ENCODE measurements at regions not wholly inside any gene's neighbourhood (a gene's known extent, or its start where the extent isn't known, plus 50 kb on each side); places are given as distances from the start of the nearest gene placed in this dataset.

DNA sequence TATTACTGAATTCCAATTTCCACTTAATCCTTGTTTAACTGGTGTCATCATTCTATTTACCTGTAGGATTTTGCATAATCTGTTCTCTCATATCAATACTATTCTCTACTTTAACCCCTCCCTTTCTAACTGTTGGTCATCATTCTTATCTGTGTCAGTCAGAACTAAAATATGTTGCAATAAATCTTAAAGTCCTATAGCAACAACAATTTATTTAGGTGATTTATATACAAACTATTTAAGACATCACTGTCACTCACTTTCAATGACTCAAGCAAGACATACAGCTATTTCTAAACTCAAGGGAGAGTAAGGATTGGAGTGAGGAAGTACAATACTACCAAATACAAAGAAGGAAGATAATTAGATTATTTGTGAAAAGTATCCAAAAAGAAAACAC is 740.4 kb downstream of the DSC3 start:
- no peak overlapping the region for H3K27ac ChIP-seq (ENCODE audit: low read depth in 1 of 2, low read length in 1 of 2)
- H3K36me3 ChIP-seq (ENCODE audit: control insufficient read depth in 4 of 4, insufficient read depth in 4 of 4, low read length in 4 of 4) = no peaks in the 10 kb centered on the region
- H3K27me3 ChIP-seq (ENCODE audit: control insufficient read depth in 3 of 3, insufficient read depth in 3 of 3, low read length in 2 of 3) = no peaks in the 10 kb centered on the region
- no peak overlapping the region for H3K9ac ChIP-seq (ENCODE audit: insufficient read depth in 1 of 2, low read length in 2 of 2)
- H3K9me3 ChIP-seq (ENCODE audit: control insufficient read depth in 4 of 4, insufficient read depth in 3 of 4, low read length in 3 of 4) = no peaks in the 10 kb centered on the region
- no peak overlapping the region for H3K4me3 ChIP-seq
- ATAC-seq (ENCODE audit: insufficient read depth, low FRiP score) (no peak), DNase-seq (no peak)
- TF ChIP-seq, protein P1, sequence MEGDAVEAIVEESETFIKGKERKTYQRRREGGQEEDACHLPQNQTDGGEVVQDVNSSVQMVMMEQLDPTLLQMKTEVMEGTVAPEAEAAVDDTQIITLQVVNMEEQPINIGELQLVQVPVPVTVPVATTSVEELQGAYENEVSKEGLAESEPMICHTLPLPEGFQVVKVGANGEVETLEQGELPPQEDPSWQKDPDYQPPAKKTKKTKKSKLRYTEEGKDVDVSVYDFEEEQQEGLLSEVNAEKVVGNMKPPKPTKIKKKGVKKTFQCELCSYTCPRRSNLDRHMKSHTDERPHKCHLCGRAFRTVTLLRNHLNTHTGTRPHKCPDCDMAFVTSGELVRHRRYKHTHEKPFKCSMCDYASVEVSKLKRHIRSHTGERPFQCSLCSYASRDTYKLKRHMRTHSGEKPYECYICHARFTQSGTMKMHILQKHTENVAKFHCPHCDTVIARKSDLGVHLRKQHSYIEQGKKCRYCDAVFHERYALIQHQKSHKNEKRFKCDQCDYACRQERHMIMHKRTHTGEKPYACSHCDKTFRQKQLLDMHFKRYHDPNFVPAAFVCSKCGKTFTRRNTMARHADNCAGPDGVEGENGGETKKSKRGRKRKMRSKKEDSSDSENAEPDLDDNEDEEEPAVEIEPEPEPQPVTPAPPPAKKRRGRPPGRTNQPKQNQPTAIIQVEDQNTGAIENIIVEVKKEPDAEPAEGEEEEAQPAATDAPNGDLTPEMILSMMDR (IDR thresholded peaks at IDR 0.05; ENCODE audit: control extremely low read depth, extremely low read depth) = no peak
- no peaks in the 10 kb centered on the region for H3K4me1 ChIP-seq (ENCODE audit: control insufficient read depth in 5 of 5, insufficient read depth in 5 of 5, low read length in 5 of 5)

DNA sequence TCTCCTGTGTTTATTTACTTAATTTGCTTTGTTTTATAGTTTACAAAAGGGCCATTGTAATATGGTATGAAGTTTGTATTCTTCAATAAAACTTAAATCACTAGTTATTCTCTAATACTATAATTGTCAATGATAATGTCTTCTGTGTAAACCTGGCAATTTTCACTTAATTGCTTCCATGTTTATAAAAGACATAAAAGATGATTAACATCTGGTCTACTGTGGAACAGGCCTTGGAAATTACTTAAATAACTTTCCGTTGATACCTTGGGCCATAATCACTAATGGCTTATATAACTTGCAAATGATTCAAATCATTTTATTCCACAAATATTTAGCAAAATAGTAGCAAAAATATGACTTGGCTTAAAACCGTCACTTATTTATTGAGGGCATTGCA is 743.8 kb downstream of the DSC3 start:
- H3K27ac ChIP-seq (ENCODE audit: low read depth in 1 of 2, low read length in 1 of 2) = no peak overlapping the region
- no peaks in the 10 kb centered on the region for H3K4me1 ChIP-seq (ENCODE audit: control insufficient read depth in 5 of 5, insufficient read depth in 5 of 5, low read length in 5 of 5)
- TF ChIP-seq, protein P1 (IDR thresholded peaks at IDR 0.05; ENCODE audit: control extremely low read depth, extremely low read depth) = no peak
- peak in 1 of 3 donors; percentile 37 for DNase-seq
- no peak overlapping the region for H3K4me3 ChIP-seq
- 75 to 79% methylated on average over 2 of the region's 2 CpGs for WGBS, 2 donors
- no peaks in the 10 kb centered on the region for H3K27me3 ChIP-seq (ENCODE audit: control insufficient read depth in 3 of 3, insufficient read depth in 3 of 3, low read length in 2 of 3)
- no peak overlapping the region for H3K9ac ChIP-seq (ENCODE audit: insufficient read depth in 1 of 2, low read length in 2 of 2)
- H3K36me3 ChIP-seq (ENCODE audit: control insufficient read depth in 4 of 4, insufficient read depth in 4 of 4, low read length in 4 of 4) = no peaks in the 10 kb centered on the region
- no peaks in the 10 kb centered on the region for H3K9me3 ChIP-seq (ENCODE audit: control insufficient read depth in 4 of 4, insufficient read depth in 3 of 4, low read length in 3 of 4)
- no peak for ATAC-seq (ENCODE audit: insufficient read depth, low FRiP score)

DNA sequence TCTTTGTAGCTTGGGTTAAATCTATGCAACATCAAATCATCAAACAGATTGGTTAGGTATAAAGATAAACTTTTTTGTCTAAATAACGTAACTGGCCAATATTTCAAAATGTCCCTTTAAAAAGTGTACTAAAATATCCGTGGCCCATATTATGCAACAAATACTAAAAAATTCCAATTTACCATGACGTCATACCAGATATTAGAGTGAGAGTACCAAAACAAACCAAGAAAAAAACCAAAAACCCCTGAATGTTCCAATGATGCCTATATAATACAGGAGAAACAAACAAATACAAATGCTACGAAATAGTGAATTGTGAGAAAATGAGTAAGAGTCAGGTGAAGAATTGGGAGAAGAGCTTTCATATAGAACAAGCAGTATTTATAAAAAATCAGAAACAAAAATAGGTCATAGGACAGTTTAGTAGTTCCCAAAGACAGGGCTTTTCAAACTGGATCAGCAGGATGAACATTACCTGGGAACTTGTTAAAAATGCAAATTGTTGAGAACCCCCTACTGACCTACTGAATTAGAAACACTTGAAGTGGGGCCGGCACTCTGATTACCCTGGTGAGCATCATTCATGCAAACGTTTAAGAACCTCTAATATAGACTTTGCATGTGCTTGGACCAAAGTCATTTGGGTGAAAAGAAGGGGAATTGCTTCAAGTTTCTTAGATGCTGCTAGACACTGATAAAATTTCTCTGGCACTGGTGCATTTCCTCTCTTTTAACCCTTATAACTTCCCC is 753.7 kb downstream of the DSC3 start:
- Histone ChIP-seq H3K36me3 (ENCODE audit: control insufficient read depth in 4 of 4, insufficient read depth in 4 of 4, low read length in 4 of 4) (no peaks in the 10 kb centered on the region), H3K9me3 (ENCODE audit: control insufficient read depth in 4 of 4, insufficient read depth in 3 of 4, low read length in 3 of 4) (no peaks in the 10 kb centered on the region), H3K9ac (ENCODE audit: insufficient read depth in 1 of 2, low read length in 2 of 2) (no peak overlapping the region), H3K27ac (ENCODE audit: low read depth in 1 of 2, low read length in 1 of 2) (no peak overlapping the region), H3K27me3 (ENCODE audit: control insufficient read depth in 3 of 3, insufficient read depth in 3 of 3, low read length in 2 of 3) (no peaks in the 10 kb centered on the region), H3K4me3 (no peak overlapping the region), H3K4me1 (ENCODE audit: control insufficient read depth in 5 of 5, insufficient read depth in 5 of 5, low read length in 5 of 5) (no peaks in the 10 kb centered on the region)
- TF ChIP-seq, protein P1 (IDR thresholded peaks at IDR 0.05; ENCODE audit: control extremely low read depth, extremely low read depth) = no peak
- ATAC-seq (ENCODE audit: insufficient read depth, low FRiP score) (no peak), DNase-seq (no peak)
- WGBS, 2 donors = 55 to 57% methylated on average over 6 of the region's 6 CpGs

Data from lung (tissue), 11 donors.